ENCODE measurements at regions not wholly inside any gene's neighbourhood (a gene's known extent, or its start where the extent isn't known, plus 50 kb on each side); places are given as distances from the start of the nearest gene placed in this dataset.

GRCh38 chr21:35414056-35414455, 365.0 kb upstream of the RUNX1 start:
- no peak for DNase-seq

DNA sequence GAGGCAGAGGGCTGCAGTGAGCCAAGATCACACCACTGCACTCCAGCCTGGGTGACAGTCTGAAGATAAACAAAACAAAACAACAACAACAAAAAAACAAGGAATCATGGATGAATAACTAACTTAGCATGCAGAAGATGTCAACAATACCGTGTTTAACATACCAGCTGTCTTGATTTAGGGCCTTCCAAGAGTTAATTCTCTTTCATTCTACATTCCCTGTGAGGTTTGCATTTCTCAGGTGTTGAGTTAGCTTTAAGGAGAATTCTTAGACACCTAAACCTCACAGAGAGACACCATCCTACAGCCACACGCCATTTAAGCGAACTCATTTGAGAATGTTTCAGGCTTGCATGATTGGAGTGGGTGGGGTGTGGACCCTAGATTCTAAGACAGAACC, 363.1 kb upstream of the RUNX1 start:
- DNase-seq, result no peak

GRCh38 chr21:35411434-35411833, 362.3 kb upstream of the RUNX1 start:
- DNase-seq, result no peak

- DNase-seq, result no peak
Observed at GRCh38 chr21:35410656-35411055, 361.6 kb upstream of the RUNX1 start.

DNA sequence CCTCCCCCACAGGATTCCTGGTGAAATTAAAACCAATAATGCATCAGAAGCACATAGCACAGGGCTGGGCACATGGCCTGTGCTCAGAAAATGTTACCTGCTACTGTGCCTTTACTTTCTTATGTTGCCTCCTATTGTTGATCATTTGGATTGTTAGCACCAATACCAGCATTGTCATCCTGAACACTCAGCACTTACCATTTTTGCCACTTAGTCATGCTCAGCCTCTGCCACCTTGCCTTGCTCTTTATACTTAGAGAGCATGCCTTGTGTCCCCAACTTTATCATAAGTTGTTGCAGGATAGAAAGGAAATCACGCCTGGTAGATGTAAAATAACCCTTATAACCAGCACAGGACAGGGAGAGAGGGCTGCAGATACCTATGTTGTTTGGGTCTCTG, 361.0 kb upstream of the RUNX1 start:
- DNase-seq, result no peak

- DNase-seq, result no peak
Observed at GRCh38 chr21:35408401-35408800, 359.3 kb upstream of the RUNX1 start.

DNA sequence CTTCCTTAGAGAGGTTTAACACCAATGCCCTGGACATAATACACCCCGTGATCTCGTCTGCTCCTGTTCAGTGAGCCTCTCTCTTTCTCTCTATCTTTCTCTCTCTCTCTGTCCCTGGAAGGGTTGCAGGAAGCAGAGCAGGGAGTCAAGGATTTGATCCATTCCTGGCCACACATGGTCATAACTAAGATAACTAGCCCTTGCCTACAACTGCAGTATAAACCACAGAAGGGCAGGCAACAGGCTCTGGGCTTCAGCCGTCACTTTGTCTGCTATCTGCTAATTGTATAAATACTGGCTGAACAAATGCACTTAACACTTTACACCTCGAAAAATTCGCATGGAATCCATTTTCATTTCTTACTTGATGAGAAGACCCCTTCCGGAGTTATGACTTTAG, 357.5 kb upstream of the RUNX1 start:
- no peak for DNase-seq

- DNase-seq, result no peak
Observed at GRCh38 chr21:35405981-35406380, 356.9 kb upstream of the RUNX1 start.

GRCh38 chr21:35404247-35404646, 355.1 kb upstream of the RUNX1 start:
- no peak for DNase-seq

DNA sequence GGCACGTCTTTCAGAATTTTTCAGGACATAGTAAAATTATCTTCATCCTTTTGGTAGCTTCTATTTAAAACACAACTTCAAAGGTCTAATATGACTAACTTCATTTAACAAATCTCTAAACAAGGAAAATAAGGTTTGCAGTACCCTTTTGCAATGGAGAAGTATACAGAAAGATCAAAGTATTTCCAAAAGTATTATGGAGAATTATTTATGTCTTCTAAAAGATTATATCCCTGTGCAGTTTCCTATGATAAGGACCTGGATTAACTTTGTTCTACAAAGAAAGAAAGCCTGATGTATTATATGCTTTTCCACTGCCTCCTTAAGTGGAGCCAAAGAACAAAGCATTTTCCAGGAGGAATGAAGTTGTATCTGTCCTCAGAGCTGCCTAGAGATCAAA, 353.0 kb upstream of the RUNX1 start:
- no peak for DNase-seq

DNA sequence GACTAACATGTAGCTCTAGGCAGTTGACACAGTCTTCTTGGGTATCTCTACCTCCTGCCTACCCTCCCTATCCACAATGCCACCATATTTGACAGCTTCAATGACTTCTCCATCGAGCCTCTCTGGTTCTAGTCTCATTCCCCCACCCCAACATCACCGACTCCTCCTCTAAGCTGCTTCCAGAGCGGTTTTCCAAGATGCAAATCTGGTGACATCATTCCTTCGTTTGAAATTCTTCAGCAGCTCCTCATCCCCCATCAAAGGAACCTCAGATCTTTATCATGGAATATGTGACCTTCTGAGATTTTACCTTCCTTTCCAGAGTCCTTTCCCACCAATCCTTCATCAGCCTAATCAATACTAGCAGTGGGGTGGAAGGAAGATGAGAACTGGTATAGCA, 352.4 kb upstream of the RUNX1 start:
- no peak for DNase-seq

DNA sequence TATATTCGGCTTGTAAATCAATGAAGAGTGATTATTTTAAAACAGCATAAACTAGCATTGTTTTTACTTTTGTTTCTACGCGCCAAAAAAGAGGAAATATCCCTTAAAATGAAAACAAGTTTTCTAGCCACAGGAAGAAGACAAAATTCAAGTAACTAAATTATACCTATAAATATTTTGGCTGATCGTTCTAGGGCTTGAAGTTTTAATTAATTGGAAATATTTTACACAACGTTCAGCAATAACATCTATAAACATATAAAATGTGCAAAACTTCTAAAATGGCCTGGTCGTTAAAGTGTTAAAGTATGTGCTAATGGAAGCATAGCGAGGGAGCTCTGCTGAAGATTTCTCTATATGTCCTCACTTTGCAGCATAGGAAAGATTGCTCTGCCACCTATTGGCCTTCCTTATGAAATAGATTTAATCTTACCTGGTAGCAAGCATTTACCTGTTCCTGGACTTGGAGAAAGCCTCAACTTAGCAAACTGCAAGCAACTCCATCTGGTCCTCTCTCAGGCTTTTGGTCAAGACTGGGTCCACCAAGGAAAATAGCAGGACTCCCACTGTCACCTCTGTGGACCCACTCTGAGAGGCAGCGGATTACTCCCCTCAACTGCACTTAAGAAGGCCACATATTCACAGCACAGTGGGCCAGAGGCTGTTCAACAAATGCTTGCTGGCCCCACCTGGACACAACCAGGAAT, 351.3 kb upstream of the RUNX1 start:
- DNase-seq, result no peak

GRCh38 chr21:35399706-35400105, 350.6 kb upstream of the RUNX1 start:
- DNase-seq, result no peak

GRCh38 chr21:35399002-35399530, 350.0 kb upstream of the RUNX1 start:
- no peak for DNase-seq

DNA sequence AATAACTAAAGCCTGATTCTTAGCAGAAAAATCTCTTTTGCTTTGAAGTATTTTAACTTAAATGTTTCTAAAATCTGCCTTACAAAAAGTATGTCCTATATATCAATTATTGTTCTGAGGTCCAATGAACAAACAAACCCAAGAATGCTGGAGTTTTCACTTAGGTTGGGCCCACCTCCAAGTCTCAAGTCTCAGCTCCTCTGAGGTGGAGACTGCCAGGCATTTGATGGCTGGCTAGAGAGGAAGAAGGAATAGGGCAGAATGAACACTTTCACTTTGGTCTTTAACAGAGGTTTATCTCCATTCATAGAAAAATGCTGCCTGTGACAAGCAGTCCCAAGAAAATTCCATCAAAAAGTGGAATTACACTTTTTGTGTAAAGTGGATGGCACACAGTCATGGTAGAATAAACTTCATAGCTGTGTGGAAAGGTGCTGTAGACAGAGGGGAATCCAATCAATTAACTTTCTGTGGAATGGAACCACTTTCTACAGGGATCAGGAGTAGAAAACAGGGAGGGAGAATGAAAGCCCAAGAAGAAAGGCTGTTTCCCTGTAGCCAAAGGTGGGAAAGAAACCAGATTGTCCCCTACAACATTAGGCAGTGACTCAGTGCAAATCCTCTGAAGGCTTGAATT, 349.4 kb upstream of the RUNX1 start:
- no peak for DNase-seq

DNA sequence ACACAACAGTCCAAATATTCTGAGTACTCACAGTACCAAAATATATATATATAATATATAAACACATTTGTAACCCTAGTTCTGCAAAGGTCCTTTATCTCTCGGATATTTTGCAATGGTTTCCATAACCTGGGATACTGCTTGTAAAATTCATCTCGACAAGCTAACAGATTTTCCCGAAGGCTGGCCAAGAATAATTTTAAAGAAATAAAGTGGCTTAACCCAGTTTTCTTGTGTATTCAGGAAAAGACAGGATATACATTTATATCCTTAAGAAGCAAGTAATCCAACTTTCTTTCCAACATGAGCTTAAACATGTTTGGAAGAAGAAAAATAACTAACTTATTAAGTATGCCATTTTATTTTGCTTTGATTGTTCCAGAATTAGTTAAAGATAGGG, 348.7 kb upstream of the RUNX1 start:
- no peak for DNase-seq

GRCh38 chr21:35396655-35397054, 347.6 kb upstream of the RUNX1 start:
- no peak for DNase-seq

- no peak for DNase-seq
Observed at GRCh38 chr21:35395728-35396127, 346.6 kb upstream of the RUNX1 start.

- DNase-seq, result no peak
Observed at GRCh38 chr21:35394634-35395369, 345.7 kb upstream of the RUNX1 start.

DNA sequence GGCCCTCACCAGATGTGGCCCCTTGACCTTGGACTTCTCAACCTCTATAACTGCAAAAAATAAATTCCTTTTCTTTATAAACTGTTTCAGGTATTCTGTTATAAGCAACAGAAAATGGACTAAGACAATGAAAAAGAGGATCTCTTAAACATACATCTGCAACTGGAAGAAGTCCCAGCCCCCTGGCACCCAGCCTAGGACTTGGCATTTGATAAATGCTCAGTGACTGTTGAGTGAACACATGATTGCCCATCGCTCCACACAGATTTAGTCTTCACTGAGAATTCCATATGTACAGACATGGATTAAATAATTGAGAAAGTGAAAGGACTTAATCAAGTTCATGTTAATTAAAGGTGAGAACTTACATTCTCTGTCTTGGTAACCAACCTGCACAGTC, 344.9 kb upstream of the RUNX1 start:
- DNase-seq, result no peak

DNA sequence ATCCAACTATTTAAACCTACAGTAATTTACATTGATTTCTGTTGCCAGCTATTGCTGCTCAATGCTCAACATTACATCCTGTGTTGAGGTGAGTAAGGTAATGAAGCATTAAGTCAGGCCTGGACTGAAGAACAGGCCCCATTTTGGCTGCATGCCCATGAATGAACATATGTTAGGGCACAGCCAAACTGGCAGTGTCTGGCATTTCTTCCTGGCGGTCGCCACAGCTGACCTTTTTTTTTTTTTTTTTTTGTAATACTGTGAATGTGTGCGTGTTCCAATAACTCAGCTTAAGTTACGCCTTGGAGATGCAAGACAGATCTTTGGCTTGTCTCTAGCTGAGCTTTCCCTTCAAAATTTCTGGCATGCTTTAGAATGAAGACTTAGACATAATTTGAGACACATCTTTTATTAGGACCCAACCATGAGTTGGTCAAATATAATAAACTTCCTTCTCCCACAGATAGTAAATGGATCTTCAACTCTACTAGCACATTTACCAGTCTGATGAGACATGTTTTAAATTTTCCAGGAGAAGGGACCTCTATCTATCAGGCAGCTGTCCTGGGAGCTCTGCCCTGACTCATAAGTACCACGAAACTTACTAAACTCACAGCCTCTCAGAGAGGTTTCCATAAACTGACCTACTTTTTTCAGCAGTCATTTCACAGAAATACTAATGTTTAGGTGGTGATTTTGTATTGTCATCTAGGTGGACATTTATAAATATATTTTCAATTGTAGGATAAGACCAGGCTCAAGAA, 341.1 kb upstream of the RUNX1 start:
- DNase-seq, result no peak

- DNase-seq, result no peak
Observed at GRCh38 chr21:35386491-35387079, 337.5 kb upstream of the RUNX1 start.

DNA sequence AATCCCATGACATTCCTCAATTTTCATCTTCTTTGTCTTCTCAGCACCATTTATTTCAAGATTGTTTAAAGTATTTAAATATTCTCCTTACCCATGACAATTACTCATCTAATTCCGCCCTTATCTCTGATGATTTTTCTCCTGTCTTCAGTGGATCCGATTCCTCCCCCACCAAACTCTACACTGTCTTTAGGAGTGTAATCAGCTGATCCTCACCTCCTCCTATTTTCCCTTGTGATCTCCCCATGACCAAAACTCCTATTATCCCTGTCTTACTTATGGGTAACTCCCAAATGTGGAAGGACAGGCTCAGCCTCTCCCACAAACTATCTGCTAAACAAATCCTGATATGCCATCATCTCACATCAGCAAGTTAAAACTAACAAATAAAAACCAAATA, 335.3 kb upstream of the RUNX1 start:
- DNase-seq, result no peak
